ENCODE measurements at regions not wholly inside any gene's neighbourhood (a gene's known extent, or its start where the extent isn't known, plus 50 kb on each side); places are given as distances from the start of the nearest gene placed in this dataset.

- TF ChIP-seq CTCF (IDR thresholded peaks at IDR 0.05) (no peak), EZH2 (IDR thresholded peaks at IDR 0.05; ENCODE audit: borderline replicate concordance, insufficient read depth, low read depth, low read length, poor library complexity, severe bottlenecking) (no peak)
Observed at GRCh38 chr10:125355657-125356056, 195.3 kb upstream of the CTBP2 start.

Data from B cell (primary cell).